Stimulated activated CD4-positive, alpha-beta T cell treated with anti-CD3 and anti-CD28 coated beads, Interleukin-12 subunit alpha, Interleukin-12 subunit beta, amount 100 ng/mL, for 48 hours (primary cell): ENCODE measurements at regions not wholly inside any gene's neighbourhood (a gene's known extent, or its start where the extent isn't known, plus 50 kb on each side); places are given as distances from the start of the nearest gene placed in this dataset.

Source experiments
- DNase-seq, 3 donors: peaks; one replicate each; pipeline ENCODE4 v3.0.0-alpha.2; 2020; ENCODE audit warnings: low read depth in 2 of 3, low spot score in 1 of 3

DNA sequence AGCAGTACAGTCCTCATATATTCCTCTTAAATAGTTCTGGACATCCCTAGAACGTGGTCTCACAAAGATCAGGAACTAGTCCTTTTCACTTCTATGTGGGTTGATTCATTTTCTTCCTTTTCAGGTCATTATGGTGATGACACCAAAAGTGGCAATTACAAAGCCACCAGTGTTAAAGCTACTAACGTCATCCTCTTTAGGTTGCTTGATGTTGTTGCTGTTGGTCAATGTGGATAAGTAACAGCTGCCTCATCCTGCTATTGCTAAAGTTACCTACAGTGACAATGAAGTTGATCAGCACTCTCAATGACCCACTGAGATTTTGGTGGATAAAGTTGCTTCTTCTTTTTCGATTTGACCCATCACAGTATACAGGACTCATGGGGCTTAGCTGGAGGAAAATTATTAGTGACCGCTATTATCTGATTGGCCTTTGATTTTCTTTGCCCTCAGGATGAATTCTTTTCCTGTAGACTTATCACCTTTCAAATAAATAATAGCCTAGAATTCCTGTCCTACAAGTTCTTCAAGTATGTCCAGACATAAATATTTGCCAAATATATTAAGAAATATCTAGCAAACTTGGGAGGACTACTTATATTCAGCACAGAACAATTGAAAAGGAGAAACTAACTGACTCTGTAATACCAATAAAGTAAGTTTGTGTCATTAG, 54.0 kb upstream of the ATP2B1 start:
- no peak for DNase-seq

- no peak for DNase-seq
Observed at GRCh38 chr12:89760783-89761182, 52.1 kb upstream of the ATP2B1 start.
